MG63 (cell line): ENCODE measurements at regions not wholly inside any gene's neighbourhood (a gene's known extent, or its start where the extent isn't known, plus 50 kb on each side); places are given as distances from the start of the nearest gene placed in this dataset.
A peak's percentile ranks its signal among the peaks of the same experiment; 100 is the strongest.

Experiments
- DNase-seq: peaks from one replicate; pipeline ENCODE4 v3.0.0-alpha.2; 2020
- H3K27me3 ChIP-seq: fragments of 250-450 bp; sonication (Bioruptor Pico); 2 replicates; pipeline ENCODE4 v1.5.1; 2020; ENCODE audit warnings: mild to moderate bottlenecking, moderate library complexity
- H3K36me3 ChIP-seq: fragments of 250-450 bp; sonication (Bioruptor Pico); 2 replicates; pipeline ENCODE4 v1.5.1; 2020; ENCODE audit warnings: mild to moderate bottlenecking, moderate library complexity
- H3K4me3 ChIP-seq: fragments of 250-450 bp; sonication (Bioruptor Pico); 2 replicates; pipeline ENCODE4 v1.5.1; 2020; ENCODE audit warnings: mild to moderate bottlenecking, moderate library complexity
- H3K9me3 ChIP-seq: fragments of 250-450 bp; sonication (Bioruptor Pico); 2 replicates; pipeline ENCODE4 v1.5.1; 2020; ENCODE audit warnings: mild to moderate bottlenecking, moderate library complexity

DNA sequence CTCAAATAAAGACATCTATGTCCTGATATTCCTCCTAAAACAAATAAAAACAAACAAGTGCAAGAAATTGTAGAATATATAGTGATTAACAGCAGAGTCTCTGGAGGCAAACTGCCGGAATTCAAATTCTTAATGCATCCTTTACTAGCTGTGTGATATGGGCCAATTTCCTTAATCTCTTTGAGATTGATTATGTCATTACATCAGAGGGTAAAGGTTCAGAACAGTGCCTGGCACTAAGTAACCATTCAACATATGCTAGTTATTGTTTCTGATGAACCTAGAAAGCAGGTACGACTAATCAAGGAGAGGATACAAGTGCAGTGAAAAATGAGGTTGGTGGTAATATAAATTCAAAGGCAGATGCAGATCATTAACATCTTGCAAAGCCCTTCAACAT is 81.1 kb upstream of the ADAMTS19 start:
- H3K36me3 ChIP-seq = no peaks in the 10 kb centered on the region
- no peaks in the 10 kb centered on the region for H3K27me3 ChIP-seq
- no peaks in the 10 kb centered on the region for H3K9me3 ChIP-seq
- no peak overlapping the region for H3K4me3 ChIP-seq
- no peak for DNase-seq

DNA sequence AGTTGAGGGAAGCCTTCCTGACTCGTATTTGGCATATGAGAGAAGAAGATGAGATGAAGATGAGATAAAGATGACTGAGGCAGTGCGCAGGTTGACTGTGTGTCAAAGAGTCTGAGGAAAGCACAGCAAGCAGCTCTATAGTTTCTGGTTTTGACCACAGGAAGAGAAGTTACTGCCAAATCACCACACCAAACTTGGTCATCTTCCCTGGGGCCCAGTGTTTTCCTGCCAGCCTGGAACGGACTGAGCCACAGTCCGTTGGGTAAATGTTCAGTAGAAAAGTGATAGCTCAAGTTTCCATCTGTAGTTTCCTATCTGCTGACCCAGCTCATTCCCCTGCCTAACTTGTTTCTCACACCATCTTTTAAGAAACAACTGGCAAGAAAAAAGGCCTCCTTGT is 80.7 kb upstream of the ADAMTS19 start:
- Histone ChIP-seq H3K27me3 (no peaks in the 10 kb centered on the region), H3K9me3 (no peaks in the 10 kb centered on the region), H3K36me3 (no peaks in the 10 kb centered on the region), H3K4me3 (no peak overlapping the region)
- peak; percentile 85 for DNase-seq

GRCh38 chr5:129382921-129383672 is 77.0 kb upstream of the ADAMTS19 start:
- peak; percentile 70 for DNase-seq
- H3K36me3 ChIP-seq = no peaks in the 10 kb centered on the region
- no peak overlapping the region for H3K4me3 ChIP-seq
- H3K27me3 ChIP-seq = no peaks in the 10 kb centered on the region
- H3K9me3 ChIP-seq = no peaks in the 10 kb centered on the region

GRCh38 chr5:129384193-129384592 is 75.9 kb upstream of the ADAMTS19 start:
- no peak overlapping the region for H3K4me3 ChIP-seq
- no peaks in the 10 kb centered on the region for H3K36me3 ChIP-seq
- no peak for DNase-seq
- H3K9me3 ChIP-seq = no peaks in the 10 kb centered on the region
- H3K27me3 ChIP-seq = no peaks in the 10 kb centered on the region

DNA sequence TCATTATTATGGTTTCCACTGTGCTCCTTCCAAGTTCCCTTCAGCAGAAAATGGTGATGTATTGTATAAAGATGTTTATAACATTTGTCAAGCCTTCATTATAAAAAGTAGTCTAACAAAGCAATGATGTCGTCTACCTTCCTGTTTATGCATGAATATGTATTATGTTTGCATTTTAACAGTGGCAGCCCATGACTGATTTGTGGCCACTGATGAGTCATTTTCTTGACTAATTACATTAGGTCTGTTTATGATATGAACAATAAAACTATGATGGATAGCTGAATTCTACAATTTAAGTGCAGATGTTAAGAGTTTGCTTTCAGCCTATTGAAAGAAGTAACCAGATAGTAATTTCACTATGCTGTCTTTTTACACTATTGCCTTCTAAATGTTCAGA is 75.4 kb upstream of the ADAMTS19 start:
- Histone ChIP-seq H3K27me3 (no peaks in the 10 kb centered on the region), H3K9me3 (no peaks in the 10 kb centered on the region), H3K36me3 (no peaks in the 10 kb centered on the region), H3K4me3 (no peak overlapping the region)
- DNase-seq = peak; percentile 15

DNA sequence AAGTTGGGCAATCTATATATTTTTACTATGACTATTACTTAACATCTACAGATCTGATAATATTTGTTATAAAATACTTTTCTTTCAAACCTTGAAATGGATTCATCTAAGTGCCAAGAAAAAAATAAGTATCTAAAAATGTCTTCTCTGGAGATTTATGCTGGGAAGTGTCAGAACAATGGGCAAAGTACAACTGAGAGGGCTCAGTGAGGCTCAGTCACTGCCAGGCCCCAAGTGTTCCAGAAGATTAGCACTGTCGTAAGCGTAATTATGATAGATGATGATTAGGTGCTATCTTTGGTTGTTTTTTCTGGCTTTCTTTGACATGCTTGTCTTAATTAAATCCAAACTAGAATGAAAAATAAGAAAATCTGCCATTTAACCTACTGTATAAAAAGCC is 72.2 kb upstream of the ADAMTS19 start:
- Histone ChIP-seq H3K27me3 (no peaks in the 10 kb centered on the region), H3K9me3 (no peaks in the 10 kb centered on the region), H3K36me3 (no peaks in the 10 kb centered on the region), H3K4me3 (no peak overlapping the region)
- DNase-seq = no peak

DNA sequence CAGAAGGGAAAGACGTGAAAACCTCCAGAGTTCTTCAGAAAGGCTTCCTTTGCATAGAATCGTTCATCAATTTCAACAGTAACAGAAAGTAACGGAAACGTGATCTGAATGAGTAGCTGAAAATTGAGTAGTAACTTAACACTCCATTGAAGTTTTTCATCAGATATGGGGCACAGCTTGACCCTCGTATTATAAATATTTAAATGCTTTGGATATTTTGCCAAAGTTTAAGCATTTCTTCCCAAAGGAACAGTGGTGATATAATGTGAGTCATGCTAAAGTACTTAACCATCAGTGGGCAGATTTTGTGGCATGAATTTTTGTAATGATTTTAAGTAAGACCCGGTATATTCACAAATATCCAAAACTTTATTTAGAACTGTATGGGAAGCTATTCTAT is 67.4 kb upstream of the ADAMTS19 start:
- Histone ChIP-seq H3K36me3 (no peaks in the 10 kb centered on the region), H3K9me3 (no peaks in the 10 kb centered on the region), H3K4me3 (peak overlapping the region; percentile 5), H3K27me3 (no peaks in the 10 kb centered on the region)
- no peak for DNase-seq

DNA sequence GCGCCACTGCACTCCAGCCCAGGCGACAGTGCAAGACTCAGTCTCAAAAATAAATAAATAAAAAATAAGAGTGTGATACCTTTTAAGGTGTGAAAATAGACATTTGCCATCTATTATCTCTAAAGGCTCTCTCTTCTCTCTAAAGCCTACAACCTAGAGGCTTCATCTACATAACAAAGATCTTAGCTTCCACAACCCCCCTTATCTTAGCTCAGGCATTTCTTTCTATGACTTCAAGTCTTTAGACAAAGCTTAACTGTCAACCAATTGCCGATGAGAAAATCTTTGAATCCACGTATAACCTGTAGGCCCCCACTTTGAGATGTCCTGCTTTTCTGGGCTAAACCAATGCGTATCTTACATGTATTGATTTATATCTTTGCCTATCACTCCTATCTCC is 64.9 kb upstream of the ADAMTS19 start:
- Histone ChIP-seq H3K9me3 (no peaks in the 10 kb centered on the region), H3K27me3 (no peaks in the 10 kb centered on the region), H3K36me3 (no peaks in the 10 kb centered on the region), H3K4me3 (no peak overlapping the region)
- DNase-seq = no peak

DNA sequence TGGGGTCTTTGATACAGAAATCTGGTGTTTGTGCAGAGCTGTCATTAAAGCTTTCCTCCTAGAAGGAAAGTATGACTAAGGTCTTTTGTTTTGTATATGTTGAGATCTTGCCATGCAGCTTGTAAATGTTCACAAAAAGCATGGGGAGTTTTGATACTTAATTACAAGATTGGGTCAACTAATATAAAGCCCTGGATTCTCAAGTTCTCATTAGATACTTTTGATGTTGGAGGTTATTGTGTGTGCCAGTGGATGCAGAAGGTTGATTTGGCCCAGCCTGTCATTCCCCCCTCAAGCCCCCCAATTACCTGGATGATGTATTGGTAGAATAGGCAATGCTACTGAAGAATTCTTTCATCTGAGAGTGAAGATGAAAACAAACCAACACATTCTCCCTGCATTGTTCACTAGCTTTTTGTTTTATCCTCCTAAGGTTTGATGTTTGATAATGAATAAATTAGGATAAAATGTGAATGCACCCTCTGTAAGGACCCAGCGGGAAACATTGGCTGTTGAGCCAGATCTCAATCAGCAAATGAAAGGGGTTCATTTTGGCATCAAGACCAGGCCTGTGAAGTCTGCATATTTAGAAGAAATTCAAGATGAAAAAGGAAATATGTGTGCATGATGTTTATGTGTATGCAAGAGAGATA is 61.9 kb upstream of the ADAMTS19 start:
- Histone ChIP-seq H3K4me3 (no peak overlapping the region), H3K36me3 (no peaks in the 10 kb centered on the region), H3K9me3 (no peaks in the 10 kb centered on the region), H3K27me3 (no peaks in the 10 kb centered on the region)
- DNase-seq = no peak

GRCh38 chr5:129399069-129399468 is 61.0 kb upstream of the ADAMTS19 start:
- no peaks in the 10 kb centered on the region for H3K27me3 ChIP-seq
- DNase-seq = no peak

GRCh38 chr5:129400395-129400983 is 59.6 kb upstream of the ADAMTS19 start:
- Histone ChIP-seq H3K27me3 (no peaks in the 10 kb centered on the region), H3K4me3 (no peak overlapping the region)

More at GRCh38 chr5:129399069-129399468, 61.0 kb upstream of the ADAMTS19 start:
- H3K9me3 ChIP-seq = no peaks in the 10 kb centered on the region
- H3K36me3 ChIP-seq = no peaks in the 10 kb centered on the region
- H3K4me3 ChIP-seq = no peak overlapping the region

DNA sequence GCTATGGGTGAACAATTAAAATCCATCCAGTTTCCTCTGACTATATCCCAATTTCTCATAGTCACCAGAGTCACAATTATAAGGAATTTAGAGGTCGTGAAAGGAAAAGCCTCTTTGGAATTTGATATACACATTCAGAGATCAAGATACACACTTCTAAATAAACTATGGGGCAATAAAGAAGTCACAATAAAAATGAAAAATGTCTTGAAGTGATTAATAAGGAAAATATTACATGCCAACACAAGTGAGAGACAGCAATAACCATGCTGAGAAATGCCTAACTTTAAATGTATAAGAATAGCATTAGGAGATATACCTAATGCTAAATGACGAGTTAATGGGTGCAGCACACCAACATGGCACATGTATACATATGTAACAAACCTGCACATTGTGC is 54.9 kb upstream of the ADAMTS19 start:
- no peaks in the 10 kb centered on the region for H3K36me3 ChIP-seq
- no peaks in the 10 kb centered on the region for H3K27me3 ChIP-seq
- no peak overlapping the region for H3K4me3 ChIP-seq
- no peaks in the 10 kb centered on the region for H3K9me3 ChIP-seq
- DNase-seq = no peak

More at GRCh38 chr5:129400395-129400983, 59.6 kb upstream of the ADAMTS19 start:
- no peaks in the 10 kb centered on the region for H3K36me3 ChIP-seq
- H3K9me3 ChIP-seq = no peaks in the 10 kb centered on the region
- DNase-seq = no peak

- no peak for DNase-seq
- no peaks in the 10 kb centered on the region for H3K9me3 ChIP-seq
- H3K27me3 ChIP-seq = no peaks in the 10 kb centered on the region
- no peaks in the 10 kb centered on the region for H3K36me3 ChIP-seq
- no peak overlapping the region for H3K4me3 ChIP-seq
These were observed 53.7 kb upstream of the ADAMTS19 start for GRCh38 chr5:129406440-129406839.
